HG03097 (cell line): ENCODE measurements at regions not wholly inside any gene's neighbourhood (a gene's known extent, or its start where the extent isn't known, plus 50 kb on each side); places are given as distances from the start of the nearest gene placed in this dataset.
"Not testable (repeated sequence)": the region's sequence is repeated elsewhere in the genome, so short reads cannot be mapped to it uniquely, and the experiment has no call there.

Source experiments
- ATAC-seq: cut with Tn5 transposase; IDR thresholded peaks from one replicate; pipeline ENCODE4 v1.9.1; 2021; ENCODE audit not compliant: unreplicated experiment, low FRiP score

DNA sequence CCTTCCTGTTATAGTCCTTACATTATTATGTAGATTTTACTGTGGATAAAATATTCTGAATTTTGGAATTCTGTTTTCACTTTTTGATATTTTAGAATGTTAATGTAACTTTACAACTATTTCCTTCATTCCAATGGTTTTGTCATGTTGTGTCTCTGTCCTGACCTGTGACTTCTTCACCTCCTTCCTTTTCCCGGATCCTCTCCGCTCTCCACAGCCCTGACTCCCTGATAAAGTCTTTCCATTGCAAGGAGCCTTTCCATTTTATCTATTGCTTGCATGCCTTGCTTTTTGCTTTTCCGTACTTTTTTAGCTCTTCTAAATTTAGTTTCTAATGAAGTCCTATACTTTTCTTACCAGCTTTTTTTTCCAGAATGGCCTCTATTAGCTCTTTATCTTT is 117.6 kb upstream of the ARRDC3 start:
- no peak for ATAC-seq

DNA sequence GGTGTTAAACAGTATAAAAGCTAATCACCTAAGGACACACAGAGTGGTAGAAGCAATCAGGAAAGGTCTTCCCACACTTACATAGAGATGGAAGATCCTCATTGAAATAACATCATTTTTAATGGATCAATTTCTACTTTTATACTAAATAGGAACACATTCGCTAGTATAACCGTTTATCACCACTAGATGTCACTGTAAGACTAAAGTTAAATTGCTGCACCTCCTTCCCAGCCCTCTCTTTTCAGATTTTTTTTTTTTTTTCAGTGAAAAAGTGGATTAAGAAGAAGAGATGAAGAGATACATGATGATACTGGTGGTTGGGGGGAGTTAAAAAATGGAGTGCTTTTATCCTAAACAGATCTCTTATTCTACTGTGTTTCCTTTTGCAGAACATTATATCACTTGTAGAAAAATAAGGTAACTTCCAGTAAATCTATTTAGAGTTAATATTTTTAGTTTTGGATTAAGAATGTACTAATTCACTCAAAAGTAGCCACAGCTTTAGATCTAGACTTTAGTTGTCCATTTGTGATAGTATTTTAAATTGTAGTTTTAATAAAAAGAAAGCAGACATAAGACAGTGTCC is 116.9 kb upstream of the ARRDC3 start:
- ATAC-seq: no peak

DNA sequence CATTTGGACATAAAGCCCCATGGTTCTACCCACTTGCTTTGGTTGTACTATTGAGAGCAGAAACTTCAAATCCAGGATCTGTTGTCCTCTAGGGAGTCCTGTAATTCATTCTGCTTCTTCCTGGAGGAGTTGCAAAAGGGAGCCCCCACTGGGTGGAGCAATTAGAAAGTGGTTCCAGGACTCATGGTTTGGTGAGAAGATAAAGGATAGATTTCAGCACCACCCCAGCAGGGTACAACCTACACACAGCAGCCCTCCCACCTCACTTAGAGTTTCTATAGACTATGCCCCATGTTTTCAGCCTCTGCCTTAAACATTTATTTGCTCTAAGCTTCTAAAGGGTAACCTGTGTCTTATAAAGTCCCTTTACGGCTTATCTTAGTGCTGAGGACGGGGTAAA is 112.6 kb upstream of the ARRDC3 start:
- no peak for ATAC-seq

DNA sequence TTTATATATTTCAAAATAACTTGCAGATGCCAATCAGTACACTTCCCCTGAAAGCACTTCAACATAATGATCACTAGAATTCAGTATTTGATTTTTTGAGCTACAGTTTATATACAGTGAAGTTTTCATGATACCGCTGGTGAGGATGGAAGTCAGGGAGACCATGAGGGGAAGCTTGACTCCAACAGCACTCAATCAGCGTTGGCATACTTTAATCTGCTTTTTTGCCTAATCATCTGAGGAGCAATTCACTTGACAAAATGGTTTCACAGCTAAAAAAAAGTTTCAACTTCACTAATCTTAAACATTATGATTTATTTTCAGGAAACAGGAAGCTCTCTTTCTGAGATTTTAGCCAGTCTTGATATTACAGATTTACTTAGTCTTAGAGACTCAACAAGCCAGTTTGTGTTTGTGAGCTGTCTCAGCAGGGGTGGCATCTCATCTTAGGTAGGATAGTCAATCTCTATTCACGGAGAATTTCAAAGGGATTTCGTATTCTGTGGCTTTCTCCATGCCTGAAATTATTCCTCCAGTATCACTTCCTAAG is 111.4 kb upstream of the ARRDC3 start:
- ATAC-seq: no peak

DNA sequence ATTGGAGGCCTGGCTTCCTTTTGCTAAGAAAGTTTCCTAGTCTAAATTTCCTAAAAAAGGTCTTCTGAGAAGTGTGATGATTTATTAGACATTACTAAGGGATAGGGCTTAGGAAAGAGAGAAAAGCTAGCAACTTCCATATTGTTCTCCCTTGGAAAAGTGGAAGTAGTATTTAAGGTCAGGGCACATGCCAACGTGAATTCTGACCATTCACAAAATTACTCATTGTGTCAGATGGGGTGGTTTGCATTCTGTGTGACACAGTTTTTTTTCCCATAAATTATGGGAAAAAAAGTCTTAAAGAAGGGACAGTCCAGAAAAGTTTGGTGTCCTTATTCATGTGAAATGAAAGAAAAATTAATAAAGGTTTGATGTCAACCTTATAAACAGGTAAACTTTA is 110.0 kb upstream of the ARRDC3 start:
- no peak for ATAC-seq

DNA sequence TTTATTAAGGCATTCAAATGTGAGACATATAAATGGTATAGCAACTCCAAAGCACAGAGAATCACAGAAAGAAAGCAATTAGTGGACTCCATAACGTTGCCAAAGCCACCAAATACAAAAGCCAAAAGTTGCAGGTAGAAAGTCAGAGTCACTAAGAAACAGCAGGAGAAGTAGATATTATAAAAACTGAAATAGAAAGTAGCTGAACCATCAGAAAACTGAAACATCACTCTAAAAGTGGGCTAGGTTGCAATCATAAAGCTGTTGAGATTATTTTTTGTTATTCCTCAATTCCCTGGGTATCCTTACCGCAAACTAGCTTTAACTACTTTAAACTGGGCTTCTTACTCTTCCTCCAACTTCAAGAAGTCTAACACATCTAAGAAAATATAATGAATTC is 108.1 kb upstream of the ARRDC3 start:
- no peak for ATAC-seq

DNA sequence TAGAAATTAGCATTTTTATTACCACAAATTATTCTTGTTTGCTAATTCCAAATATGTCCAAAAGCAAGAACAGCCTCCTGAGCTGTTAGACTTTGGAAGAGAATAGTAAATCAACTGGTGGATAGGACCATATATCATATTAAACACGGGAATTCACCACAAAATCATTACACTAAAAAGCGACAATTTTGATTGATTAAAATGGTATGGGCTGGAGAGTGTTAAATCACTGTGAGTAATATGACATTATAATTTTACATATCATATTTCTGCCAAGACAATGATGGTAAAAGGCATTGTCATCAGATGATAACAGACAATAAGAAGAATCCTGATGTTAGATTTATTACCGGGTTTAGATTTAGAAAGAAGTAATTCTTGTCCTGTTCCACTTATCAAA is 107.2 kb upstream of the ARRDC3 start:
- ATAC-seq: no peak

DNA sequence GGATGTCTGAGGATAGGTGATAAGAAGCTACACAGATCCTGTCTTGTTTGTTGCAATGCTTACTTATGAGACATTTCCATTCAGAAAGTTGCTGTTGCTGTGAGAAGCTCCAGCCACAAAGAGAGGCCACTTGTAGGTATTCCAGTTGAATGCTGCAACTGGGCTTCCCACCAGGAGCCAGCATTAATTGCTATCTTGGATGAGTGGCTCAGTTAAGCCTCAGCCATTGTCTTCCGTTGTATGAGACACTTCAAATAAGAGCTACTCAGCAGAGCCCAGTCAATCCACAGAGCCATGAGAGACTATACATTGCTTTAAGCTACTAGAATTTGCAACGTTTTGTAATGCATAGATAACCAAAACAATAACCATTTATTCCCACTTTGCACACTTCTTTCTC is 104.3 kb upstream of the ARRDC3 start:
- no peak for ATAC-seq

DNA sequence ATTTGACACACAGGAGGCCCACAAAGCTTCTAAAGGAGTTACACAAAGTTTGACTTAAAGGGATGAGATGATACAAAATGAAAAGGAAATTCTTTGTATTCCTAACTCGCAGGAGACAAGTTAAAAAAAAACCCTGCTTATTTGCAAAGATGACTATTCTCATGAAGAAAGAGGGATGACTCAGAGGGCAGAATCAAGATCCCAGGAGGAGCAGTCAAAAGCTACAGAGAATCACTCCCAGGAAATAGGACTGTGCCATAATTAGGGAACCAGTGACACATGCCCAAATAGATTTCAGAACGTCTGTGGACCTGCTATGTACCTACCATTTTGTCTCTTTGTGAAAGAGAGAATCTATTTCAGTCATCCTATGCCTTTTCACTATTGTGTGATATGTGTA is 103.5 kb upstream of the ARRDC3 start:
- ATAC-seq: no peak

DNA sequence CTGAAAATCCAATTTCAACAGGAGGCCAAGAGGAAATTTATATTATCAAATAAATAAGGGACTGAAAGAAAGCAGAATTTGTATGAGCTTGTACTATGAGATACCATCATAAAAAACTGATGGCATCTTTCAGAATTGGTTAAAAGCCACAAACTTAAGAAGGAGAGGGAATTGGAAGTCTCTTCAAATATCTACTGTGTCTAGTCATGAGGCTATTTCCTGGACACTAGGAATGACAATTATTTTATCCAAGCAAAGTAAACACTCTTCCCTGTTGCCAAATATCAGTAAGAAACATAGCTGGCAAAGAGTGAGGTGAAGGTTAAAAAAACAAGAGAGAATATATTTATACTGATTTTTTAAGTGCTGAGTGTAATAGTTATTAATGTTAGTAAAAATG is 101.5 kb upstream of the ARRDC3 start:
- no peak for ATAC-seq

DNA sequence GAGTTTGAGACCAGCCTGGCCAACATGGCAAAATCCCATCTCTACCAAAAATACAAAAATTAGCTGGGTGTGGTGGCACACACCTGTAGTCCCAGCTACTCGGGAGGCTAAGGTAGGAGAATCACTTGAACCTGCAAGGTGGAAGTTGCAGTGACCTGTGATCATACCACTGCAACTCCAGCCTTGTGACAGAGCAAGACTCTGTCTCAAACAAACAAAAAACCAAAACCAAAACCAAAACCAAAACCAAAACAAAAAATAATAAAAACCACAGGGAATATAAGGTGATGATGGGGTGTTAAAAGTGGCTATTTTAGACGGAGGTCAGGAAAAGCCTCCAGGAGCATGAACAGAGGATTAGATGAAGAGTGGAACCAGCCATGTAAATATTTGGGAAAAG is 96.3 kb upstream of the ARRDC3 start:
- ATAC-seq: not testable (repeated sequence)

DNA sequence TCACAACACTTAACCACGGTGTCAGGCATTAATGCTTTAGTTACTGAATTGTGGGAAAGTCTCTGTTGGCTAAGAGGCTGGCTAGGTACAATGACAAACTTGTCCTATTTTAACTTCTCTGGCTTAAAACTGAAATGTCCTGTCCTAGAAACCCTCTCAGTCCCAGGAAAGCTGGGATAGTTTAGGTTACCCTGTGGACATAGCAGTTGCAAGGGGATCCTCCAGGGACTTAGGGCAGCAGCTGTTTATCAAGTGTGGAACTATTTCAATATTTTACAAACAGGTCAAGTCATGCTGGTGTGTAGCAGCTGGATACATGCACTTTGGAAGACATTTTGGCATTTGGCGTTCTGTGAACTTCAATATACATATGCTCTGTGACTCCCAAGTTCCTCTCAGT is 95.0 kb upstream of the ARRDC3 start:
- no peak for ATAC-seq

DNA sequence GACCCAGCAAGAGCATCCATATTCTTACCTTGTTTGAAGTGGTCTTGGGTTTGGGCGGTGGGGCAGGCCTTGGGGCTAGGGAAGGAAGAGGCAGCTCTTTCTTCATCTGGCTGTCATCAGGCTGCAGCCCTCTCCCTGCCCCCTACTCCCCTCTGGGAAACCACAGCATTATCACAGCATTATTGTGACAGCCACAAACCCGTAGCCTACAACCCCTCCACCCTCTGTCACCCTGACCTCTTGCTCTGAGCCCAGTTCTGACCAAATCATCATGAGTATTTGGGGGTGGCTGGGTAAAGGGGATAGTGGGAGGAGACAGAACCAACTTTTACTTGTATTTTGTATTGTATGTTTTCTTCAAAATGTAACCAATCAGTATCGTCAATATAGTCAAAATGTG is 94.3 kb upstream of the ARRDC3 start:
- ATAC-seq: no peak

DNA sequence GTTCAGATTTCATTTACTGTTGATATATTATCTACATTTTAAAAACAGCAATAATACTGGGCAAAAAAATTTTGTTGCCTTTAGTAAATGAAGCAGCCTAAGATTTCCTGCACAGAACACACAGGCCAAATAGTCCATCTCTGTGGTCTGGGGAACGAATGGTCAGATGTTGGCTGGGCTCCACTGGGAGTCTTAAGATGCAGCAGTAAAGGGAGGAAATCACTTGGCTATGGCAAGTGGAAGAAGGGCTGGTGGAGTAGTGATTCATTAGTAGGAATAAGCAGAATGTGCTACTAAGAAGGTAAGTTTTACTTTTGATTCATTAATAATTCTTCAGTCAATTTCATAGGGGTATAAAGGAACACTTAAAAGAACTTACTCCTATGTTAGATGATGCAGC is 91.1 kb upstream of the ARRDC3 start:
- ATAC-seq: no peak

DNA sequence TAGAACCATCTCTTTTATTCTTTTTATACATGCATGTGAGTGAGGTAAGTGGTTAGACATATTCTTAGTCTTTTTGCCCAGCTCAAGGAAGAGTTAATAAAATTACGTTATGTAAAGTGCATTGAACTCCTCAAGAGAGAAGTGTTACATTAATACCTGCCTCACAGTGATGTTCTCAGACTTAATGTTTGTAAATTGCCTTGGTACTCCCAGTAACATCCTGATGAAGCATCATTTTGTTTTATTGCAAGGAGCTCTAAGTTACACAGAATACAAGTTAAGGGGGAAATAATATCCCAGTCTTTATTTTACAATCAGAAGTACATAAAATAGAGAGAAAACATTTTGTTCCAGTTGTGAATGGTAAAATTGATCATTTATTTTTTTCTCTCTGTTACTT is 89.5 kb upstream of the ARRDC3 start:
- no peak for ATAC-seq

DNA sequence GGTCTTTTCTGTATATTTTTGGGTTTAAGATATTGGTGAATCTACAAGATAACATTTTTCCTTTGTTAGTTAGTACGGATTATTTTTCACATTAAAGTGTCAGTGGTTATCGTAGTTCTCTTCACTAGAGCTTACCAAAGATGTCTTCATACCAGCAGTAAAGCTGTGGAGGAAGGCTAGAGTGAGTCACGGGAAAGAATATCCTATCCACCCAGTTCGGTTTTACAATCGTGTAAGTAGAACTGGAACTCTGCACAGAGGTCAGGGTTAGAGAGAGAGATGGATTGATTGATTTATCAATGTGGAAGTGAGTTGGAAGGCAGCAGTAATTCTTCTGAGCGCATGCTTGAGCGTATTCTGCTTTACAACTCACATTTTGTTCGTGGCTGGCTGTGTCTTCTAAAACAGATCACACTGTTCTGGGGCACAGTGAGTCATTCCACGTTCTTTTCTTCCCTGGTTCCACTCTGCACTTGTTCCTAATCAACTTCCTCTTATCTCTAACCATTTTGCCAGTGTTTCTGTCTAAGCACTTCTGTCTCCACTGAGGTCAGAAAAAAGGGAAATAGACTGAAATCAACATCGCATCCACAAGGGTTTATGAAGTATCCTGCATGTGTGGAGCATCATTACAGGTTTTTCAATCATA is 86.5 kb upstream of the ARRDC3 start:
- no peak for ATAC-seq

DNA sequence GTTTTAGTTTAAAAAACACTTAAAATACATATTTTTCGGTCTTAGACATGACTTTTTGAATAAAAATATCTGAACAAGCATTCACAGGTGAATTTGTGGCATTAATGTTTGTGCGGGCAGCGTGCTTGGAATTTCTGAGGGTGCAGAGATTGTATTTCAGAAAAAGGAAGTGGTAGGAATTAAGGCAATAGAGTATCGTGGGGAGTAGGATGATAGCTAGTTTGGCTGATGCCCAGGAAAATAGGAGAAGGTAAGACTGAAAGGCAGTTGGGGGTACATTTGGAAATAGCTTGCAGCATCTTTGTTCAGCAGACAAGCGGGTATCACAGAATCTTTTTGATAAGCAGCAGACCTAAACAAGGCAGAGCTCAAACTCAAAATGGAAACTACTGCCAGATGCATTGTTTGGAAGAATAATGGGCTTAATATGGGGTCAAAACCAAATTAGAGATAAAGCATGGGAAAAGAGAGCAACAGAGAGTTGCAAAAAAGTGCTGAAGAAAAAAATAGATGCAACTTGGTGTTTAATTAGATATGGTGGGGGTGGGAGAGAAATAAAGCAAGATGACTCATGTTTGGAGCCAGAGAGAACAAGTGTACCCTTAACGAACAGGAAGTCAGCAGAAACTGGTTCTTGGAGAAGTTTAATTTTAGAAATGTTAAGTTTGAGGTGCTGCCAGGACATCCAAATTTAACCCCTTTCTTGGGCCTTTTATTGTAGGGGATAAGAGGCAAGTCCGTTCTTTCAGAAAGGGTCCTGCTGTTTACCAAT is 85.7 kb upstream of the ARRDC3 start:
- ATAC-seq: no peak

DNA sequence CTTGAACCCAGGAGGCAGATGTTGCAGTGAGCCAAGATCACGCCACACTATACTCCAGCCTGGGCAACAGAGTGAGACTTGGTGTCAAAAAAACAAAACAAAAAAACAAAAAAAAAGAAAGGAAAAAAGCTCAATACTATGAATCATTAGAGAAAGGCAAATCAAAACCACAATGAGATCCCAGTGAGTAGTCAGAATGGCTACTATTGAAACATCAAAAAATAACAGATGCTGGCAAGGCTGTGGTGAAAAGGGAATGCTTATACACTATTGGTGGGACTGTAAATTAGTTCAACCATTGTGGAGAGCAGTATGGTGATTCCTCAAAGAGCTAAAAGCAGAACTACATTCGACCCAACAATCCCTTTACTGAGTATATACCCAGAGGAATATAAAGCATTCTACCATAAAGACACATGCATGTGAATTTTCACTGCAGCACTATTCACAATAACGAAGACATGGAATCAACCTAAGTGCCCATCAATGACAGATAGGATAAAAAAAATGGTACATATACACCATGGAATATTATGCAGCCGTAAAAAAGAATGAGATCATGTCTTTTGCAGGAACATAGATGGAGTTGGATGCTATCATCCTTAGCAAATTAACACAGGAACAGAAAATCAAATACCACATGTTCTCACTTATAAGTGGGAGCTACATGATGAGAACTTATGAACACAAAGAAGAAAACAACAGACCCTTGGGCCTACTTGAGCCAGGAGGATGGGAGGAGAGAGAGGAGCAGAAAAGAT is 81.9 kb upstream of the ARRDC3 start:
- ATAC-seq: no peak

DNA sequence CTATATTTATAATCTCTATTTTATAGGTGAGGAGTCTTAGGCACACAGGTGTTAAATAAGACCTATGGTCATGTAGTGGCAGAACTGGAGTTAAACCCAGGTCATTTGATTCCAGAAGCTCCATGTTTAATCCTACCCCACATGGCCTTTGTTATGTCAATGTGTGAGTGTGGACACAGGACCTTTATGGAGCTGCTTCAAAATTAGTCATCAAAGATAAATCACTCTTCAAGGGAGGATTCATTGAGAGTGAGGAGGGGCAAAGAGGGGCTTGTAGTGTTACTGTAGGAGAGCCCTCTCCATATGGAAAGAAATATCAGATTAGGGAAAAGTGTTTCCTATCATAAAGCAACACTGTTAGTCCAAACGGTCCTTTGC is 74.6 kb upstream of the ARRDC3 start:
- ATAC-seq: no peak

DNA sequence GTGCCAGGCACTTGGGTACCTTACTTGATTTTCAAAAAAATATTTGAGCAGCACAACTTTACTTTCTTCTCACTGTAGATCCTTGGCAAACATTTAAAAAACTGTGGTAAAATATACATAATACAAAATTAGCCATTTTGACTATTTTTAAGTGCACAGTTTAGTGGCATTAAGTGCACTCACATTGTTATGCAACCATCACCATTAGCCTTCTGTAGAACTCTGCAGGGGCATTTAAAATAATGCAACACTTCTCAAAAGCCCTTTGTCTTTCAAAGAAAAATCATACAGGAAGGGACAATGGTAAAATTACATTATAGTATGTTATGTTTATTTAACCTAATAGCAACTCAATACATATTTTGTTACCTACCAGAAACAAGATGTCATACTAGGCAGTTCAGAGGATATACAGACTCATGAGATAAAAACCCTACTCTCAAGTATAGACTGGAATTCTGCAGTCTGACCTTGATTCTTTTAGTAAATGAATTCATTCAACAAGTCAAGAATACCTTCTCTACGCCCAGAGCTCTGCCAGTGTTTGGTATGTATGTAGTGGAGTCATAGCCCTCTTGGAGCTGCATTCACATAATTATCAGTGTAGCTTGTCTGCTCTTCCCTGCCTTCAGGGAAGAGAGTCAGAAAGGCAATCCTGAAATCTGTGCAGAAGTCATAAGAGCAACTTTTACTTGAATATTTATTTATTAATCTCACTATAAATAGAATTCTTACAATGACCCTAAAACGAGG is 74.0 kb upstream of the ARRDC3 start:
- ATAC-seq: no peak
